HG03565 (cell line): ENCODE measurements at regions not wholly inside any gene's neighbourhood (a gene's known extent, or its start where the extent isn't known, plus 50 kb on each side); places are given as distances from the start of the nearest gene placed in this dataset.

Experiments
- ATAC-seq: cut with Tn5 transposase; IDR thresholded peaks from one replicate; pipeline ENCODE4 v1.9.1; 2021; ENCODE audit warnings: mild to moderate bottlenecking, moderate library complexity; ENCODE audit not compliant: unreplicated experiment

DNA sequence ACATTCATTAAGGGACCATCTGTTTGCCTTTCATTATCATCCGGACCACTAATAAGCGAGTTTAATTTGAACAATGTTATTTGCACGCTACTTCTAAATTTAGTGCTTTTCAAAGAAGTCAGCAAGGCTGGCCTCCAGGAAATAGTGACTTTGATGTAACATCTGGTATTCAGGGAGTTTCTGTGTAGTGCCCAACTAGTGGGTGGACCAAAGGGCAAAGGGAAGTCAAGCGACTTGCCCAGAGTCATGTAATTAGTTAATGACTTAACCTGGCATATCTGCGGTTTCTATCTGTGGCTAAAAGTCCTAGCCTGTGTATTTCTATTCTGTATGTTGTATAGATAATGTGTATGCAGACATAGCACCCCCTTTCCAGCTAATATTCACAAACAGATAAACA, 56.3 kb upstream of the LCORL start:
- no peak for ATAC-seq

DNA sequence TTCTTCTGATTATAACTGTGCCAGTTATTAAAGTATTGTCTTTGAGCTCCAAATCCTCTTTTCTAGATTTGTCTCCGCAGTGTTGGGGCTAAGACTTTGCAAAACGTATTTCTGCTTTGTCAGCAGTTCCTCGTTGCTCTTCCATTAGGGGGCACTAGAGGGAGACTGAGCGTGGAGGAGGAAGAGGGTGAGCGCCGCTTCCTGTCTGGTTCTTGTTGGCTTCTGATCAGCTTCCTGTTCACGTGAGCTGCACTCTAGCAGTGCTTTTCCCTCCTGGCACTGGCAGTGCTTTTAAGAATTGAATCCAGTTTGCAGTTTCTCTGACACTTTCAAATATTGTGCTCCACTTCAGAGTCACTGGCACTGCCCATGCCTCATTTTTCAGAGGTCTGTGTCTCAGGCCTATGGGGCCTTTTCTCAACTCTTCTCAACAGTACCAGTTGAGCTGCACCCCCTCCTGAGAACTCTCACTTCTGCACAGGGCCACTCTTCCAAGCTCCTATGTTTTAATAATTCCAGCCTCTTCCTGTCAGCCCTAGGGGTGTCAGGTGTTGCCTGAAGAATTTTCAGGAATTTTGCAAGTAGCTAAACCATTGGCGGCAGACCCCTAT, 54.4 kb upstream of the LCORL start:
- ATAC-seq = peak; percentile 60

DNA sequence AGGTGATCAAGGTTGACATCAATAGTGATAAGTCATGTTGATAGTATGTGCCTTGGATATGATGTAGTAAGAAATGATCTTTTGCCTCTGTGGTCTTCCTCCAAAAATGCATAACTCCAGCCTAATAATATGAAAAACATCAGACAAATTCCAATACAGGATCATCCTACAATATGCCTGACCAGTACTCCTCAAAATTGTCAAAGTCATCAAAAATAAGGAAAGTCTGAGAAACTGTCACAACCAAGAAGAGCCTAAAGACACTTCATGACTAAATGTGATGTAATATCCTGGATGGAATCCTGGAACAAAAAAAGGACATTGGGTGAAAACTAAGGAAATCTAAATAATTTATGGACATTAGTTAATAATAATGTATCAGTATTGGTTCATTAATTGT, 50.3 kb upstream of the LCORL start:
- ATAC-seq = no peak
